ENCODE measurements at regions not wholly inside any gene's neighbourhood (a gene's known extent, or its start where the extent isn't known, plus 50 kb on each side); places are given as distances from the start of the nearest gene placed in this dataset.

DNA sequence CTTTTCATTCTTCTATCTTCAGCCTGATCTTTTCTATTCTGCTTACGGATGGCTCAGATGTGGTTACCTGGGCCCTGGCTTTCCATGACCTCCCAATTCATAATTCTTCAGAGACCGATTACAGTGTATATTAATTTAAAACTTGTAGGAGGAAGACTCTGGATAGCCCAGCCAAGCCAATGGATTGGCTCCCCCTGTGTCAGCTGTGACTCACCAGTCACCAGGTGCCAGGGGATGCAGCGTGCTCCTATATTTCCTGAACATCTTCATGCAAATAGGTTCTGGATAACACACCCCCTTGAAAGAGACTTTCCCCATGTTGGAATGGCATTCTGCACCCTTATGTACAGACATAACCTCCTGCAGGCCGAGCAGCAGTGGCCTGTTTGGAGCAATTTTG is 208.3 kb upstream of the WSCD1 start:
- H3K27ac Mint-ChIP-seq: no peak overlapping the region
- DNase-seq (no peak), ATAC-seq (ENCODE audit: low read depth in 2 of 2) (no peak)
- H3K9me3 Mint-ChIP-seq: no peaks in the 10 kb centered on the region
- no peaks in the 10 kb centered on the region for H3K4me1 Mint-ChIP-seq
- H3K27me3 Mint-ChIP-seq: peaks cover 0 to 27% (median 5%) of the 10 kb centered on the region in 3 donors
- no peak overlapping the region for H3K4me3 Mint-ChIP-seq
- no peaks in the 10 kb centered on the region for H3K36me3 Mint-ChIP-seq

DNA sequence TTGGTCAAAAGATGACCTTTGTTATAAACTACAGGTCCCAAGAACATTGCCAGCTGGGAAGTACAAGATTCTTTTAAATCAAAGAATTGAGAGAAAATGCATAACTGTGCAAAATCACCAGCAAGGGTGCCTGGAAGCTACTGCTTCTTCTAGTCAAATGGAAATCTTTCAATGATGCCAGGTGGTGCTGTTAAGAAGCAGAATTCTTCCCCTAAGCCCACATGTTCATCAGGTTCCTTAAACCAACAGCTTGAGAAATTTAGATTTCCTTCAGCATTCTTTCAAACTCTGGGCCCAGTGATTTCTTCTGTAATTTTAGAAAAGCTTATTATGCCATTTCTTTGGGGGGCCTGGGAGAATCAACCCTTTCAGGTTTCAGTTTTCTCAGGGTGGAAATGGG is 207.8 kb upstream of the WSCD1 start:
- Mint-ChIP-seq H3K4me1 (no peaks in the 10 kb centered on the region), H3K27ac (no peak overlapping the region)

DNA sequence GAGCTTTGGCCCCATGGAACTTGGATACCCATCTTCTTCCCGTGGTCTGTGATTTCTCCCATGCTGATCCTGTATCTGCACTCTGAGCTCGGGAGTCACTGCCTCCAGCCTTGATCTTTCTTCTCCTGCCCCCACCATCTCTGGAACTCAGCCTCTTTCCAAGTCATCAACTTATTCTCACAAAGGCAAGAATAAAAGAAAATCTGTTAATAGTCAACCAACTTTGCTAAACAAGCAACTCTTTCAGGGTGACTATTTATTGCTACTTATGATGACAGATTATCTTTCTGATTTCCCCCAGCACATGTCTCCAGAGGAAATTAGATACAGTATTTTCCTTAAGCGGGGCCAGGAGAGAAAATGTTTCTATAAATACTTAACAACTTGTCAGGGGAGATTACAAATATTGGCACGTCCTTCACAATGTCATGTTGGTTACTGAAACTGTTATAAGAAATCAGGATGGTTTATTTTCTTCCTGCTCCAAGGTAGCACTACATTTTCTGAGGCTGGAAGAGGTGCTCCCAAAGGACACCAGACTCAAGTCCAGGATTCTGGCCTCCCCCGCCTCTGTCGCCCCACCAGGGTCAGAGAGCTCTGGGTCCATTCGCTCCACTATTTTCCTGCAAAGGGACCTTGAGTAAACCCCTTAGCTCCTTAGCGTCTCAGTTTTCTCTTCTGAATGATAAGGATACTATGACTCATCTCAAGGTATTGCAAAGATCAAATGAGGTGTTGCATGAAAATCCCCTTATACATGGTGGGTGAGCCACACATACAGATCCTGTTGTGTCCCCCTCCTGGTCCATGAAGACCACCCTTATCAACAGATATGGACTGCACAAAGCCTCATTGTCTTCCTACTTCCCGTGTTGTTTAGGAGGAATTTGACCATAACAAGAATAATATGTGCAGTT is 205.2 kb upstream of the WSCD1 start:
- no peaks in the 10 kb centered on the region for H3K4me1 Mint-ChIP-seq
- no peak overlapping the region for H3K27ac Mint-ChIP-seq
- H3K4me3 Mint-ChIP-seq: no peak overlapping the region
- ATAC-seq (ENCODE audit: low read depth in 2 of 2) (no peak), DNase-seq (no peak)
- no peaks in the 10 kb centered on the region for H3K36me3 Mint-ChIP-seq
- H3K27me3 Mint-ChIP-seq: peaks cover 0 to 30% (median 5%) of the 10 kb centered on the region in 3 donors
- H3K9me3 Mint-ChIP-seq: no peaks in the 10 kb centered on the region

More for the DNA sequence above, 207.8 kb upstream of the WSCD1 start:
- DNase-seq: no peak
- H3K9me3 Mint-ChIP-seq: no peaks in the 10 kb centered on the region
- no peaks in the 10 kb centered on the region for H3K36me3 Mint-ChIP-seq
- no peak for ATAC-seq (ENCODE audit: low read depth in 2 of 2)
- H3K4me3 Mint-ChIP-seq: no peak overlapping the region
- H3K27me3 Mint-ChIP-seq: peaks cover 0 to 30% (median 5%) of the 10 kb centered on the region in 3 donors

DNA sequence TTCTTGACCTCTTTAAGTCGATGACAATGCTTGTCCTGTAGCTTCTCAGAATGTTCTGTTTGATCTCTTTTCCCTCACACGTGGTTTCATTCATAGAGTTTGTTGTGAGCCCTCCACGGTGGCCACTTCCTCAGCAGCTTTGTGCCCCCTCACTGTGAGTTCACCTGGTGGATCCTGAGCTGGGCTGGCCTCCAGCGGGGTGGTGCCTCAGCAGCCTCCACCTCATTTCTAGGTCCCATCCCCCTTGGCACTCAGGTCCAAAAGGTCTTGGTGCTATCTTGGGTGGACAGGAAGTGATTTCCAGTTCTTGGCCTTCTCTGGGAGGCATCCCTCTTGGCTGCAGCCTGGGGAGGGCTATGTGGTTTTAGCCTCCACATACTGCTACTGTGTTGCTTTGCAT is 203.2 kb upstream of the WSCD1 start:
- DNase-seq (no peak), ATAC-seq (ENCODE audit: low read depth in 2 of 2) (no peak)
- no peak overlapping the region for H3K27ac Mint-ChIP-seq
- H3K4me3 Mint-ChIP-seq: no peak overlapping the region
- H3K4me1 Mint-ChIP-seq: no peaks in the 10 kb centered on the region
- no peaks in the 10 kb centered on the region for H3K9me3 Mint-ChIP-seq
- H3K36me3 Mint-ChIP-seq: peaks cover 0 to 6% of the 10 kb centered on the region in 2 donors
- H3K27me3 Mint-ChIP-seq: peaks cover 8 to 28% (median 10%) of the 10 kb centered on the region in 3 donors

DNA sequence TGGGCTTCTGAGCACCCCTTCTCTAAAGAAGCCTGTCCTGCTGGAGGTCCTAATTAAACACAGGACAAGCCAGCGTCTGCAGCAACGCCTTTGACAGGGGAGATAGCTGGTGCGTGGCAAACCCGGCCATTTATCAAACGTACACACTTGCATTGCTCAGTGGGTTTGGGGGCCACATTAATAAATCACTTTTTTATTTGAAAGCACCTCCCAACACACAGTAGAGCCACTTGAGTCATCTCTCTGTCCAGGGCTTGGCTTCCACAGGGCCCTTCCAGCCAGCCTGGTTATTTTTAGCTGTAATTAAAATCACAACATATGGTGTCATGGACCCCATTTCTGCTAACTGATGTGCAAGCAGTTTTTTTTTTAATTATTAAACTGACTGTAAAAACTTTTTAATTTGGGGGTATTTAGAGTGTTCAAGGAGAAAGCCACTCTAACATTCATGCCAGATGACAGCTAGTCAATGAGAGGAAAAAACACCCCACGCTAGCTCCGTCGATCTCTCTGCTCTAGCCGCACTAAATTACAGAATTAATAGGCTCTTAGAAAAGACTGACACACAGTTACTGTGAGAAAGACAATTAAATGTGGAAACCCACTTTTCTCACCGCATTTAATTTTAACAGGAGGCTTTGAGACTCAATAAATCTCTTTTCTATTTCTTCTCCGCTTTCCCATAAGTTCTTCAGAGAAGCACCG is 201.0 kb upstream of the WSCD1 start:
- Mint-ChIP-seq H3K36me3 (peaks cover 0 to 6% of the 10 kb centered on the region in 2 donors), H3K4me1 (no peaks in the 10 kb centered on the region), H3K4me3 (no peak overlapping the region), H3K27me3 (peaks cover 14 to 26% (median 18%) of the 10 kb centered on the region in 3 donors), H3K27ac (no peak overlapping the region), H3K9me3 (peaks cover 0 to 2% (median 0%) of the 10 kb centered on the region in 7 donors)
- no peak for ATAC-seq (ENCODE audit: low read depth in 2 of 2)
- no peak for DNase-seq

DNA sequence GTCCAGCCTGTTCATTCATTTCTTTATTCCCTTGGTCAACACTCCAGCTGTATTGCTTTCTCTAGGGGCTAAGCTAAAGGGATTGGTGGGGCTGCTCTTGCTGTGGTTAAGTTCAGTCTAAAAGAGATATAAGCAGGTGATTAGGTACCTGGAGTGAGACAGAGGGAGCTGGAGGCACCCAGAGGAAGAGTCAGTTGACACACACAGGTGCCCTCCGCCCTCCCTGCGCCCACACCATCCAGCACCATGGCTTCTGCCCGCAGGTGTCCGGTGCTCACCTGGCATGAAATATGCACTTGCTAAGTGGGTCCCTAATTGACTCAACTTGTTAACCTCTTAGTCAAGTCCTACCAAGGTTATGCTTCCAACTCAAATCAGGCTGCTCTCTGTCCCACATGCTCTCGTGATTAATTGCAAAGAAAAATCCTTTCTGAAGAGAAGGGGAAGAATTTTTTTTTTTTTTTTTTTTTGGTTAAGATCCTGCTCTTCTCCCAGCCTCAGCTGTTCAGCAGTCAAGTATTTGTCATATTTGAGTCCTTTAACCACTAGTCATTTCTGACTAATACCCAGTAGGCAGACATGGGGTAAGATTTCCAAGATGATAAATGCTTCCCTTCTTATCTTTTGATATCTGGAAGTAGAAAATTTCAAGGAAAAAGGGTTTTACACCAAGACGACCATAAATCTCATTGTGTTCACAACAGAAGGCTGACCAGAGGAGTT is 199.8 kb upstream of the WSCD1 start:
- no peaks in the 10 kb centered on the region for H3K4me1 Mint-ChIP-seq
- peaks cover 13 to 36% (median 24%) of the 10 kb centered on the region in 3 donors for H3K27me3 Mint-ChIP-seq
- peaks cover 0 to 2% (median 0%) of the 10 kb centered on the region in 7 donors for H3K9me3 Mint-ChIP-seq
- DNase-seq: no peak
- H3K36me3 Mint-ChIP-seq: peaks cover 0 to 6% of the 10 kb centered on the region in 2 donors
- no peak overlapping the region for H3K27ac Mint-ChIP-seq
- ATAC-seq (ENCODE audit: low read depth in 2 of 2): no peak
- no peak overlapping the region for H3K4me3 Mint-ChIP-seq

DNA sequence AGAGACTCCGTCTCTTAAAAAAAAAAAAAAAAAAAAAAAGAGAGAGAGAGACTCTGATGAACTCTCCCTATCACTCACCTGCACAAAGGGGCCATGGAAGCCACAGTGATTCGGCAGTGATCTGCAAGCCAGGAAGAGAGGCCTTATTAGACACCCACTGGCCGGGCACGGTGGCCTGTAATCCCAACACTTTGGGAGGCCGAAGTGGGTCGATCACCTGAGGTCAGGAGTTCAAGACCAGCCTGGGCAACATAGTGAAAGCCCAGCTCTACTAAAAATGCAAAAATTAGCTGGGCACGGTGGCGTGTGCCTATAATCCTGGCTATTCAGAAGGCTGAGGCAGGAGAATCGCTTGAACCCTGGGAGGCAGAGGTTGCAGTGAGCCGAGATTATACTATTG is 198.5 kb upstream of the WSCD1 start:
- peaks cover 0 to 2% (median 0%) of the 10 kb centered on the region in 7 donors for H3K9me3 Mint-ChIP-seq
- H3K27me3 Mint-ChIP-seq: peaks cover 13 to 39% (median 31%) of the 10 kb centered on the region in 3 donors
- H3K4me1 Mint-ChIP-seq: no peaks in the 10 kb centered on the region
- H3K27ac Mint-ChIP-seq: no peak overlapping the region
- no peak for DNase-seq
- H3K4me3 Mint-ChIP-seq: no peak overlapping the region
- ATAC-seq (ENCODE audit: low read depth in 2 of 2): no peak
- peaks cover 0 to 6% of the 10 kb centered on the region in 2 donors for H3K36me3 Mint-ChIP-seq

DNA sequence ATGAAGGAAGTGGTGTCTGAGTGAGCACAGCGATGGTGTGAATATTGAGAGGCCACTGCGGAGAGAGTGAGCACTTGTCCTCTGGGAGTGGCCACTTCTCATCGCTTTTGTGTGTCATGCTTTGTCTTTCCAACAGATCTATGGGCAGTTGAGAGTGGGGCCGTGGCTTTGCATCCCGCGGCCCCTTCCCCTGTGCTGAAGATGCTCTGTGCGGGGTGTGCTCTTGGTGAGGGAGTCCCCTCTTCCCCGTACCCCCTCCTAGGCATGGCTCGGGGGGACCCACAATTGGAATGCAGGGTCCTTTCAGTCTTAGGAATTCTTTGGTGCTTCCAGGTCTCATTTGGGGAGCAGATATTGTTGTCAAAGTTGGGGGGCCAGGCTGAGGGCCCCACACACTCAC is 197.3 kb upstream of the WSCD1 start:
- Mint-ChIP-seq H3K27me3 (peaks cover 19 to 45% (median 39%) of the 10 kb centered on the region in 3 donors), H3K4me1 (no peaks in the 10 kb centered on the region), H3K9me3 (peaks cover 0 to 2% (median 0%) of the 10 kb centered on the region in 7 donors), H3K36me3 (peaks cover 0 to 6% of the 10 kb centered on the region in 2 donors), H3K4me3 (no peak overlapping the region), H3K27ac (no peak overlapping the region)
- no peak for DNase-seq
- no peak for ATAC-seq (ENCODE audit: low read depth in 2 of 2)

DNA sequence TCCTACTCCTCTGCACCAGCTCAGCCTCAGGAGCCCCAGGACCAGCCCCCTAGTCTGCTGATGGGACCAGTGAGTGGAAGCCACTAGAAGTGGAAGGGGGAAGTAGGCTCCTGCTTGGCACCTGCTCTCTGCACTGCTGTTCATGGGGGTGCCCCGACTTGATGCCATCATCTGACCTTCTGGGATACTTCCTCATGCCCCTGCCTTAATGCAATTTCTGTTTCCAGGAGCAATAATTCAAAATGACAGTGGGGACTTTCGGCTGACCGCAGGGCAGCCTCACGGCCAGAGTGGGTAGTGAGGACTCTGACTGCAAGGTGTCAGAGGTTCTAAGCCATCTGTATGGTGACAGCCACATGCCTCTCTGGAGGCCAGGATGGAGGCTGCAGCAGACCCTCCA is 196.4 kb upstream of the WSCD1 start:
- H3K27ac Mint-ChIP-seq: peak overlapping the region in 1 of 6 donors; percentile 21
- no peaks in the 10 kb centered on the region for H3K4me1 Mint-ChIP-seq
- H3K9me3 Mint-ChIP-seq: peaks cover 0 to 2% (median 0%) of the 10 kb centered on the region in 7 donors
- peak overlapping the region in 2 of 8 donors; percentile 26 to 38 for H3K4me3 Mint-ChIP-seq
- DNase-seq (no peak), ATAC-seq (ENCODE audit: low read depth in 2 of 2) (no peak)
- peaks cover 0 to 6% of the 10 kb centered on the region in 2 donors for H3K36me3 Mint-ChIP-seq
- peaks cover 25 to 46% (median 39%) of the 10 kb centered on the region in 3 donors for H3K27me3 Mint-ChIP-seq

DNA sequence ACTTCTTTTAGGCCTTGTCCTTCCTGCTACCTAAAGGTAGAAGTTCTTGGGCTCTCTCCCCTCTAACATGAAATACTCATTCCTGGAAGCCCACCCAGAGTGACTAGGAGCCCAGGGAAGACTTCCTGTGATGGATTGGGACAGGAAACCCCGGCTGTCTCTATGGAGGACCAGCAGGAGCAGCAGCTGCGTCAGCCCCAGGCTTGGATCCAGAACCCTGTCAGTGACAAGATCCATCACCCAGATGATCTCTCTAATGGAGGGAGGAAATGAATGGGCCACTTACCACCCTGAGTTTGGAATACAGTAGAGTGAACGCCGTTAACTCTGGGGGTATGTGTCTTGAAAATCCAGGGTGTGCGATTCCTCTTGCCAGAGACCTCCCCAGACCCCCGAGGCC is 195.7 kb upstream of the WSCD1 start:
- Mint-ChIP-seq H3K36me3 (peaks cover 0 to 6% of the 10 kb centered on the region in 2 donors), H3K27me3 (peaks cover 26 to 46% (median 39%) of the 10 kb centered on the region in 3 donors), H3K4me1 (no peaks in the 10 kb centered on the region), H3K9me3 (peaks cover 0 to 2% (median 0%) of the 10 kb centered on the region in 7 donors), H3K4me3 (no peak overlapping the region), H3K27ac (no peak overlapping the region)
- no peak for DNase-seq
- no peak for ATAC-seq (ENCODE audit: low read depth in 2 of 2)

DNA sequence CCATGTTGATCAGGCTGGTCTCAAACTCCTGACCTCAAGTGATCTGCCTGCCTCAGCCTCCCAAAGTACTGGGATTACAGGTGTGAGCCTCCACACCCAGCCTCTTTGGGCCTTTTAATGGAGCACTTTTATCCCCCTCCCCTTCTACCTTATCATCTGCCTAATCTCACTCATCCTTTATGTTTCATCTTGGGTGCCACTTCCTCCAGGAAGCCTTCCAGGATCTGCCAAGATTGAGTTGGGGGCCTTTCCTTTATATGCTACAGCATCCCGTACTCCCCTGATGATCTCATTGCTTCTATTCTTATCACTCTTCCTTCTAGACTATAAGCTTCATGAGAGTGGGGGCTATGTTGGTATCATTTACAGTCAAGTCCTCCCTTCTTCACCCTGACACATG is 192.8 kb upstream of the WSCD1 start:
- ATAC-seq (ENCODE audit: low read depth in 2 of 2) (no peak), DNase-seq (no peak)
- no peak overlapping the region for H3K27ac Mint-ChIP-seq
- no peak overlapping the region for H3K4me3 Mint-ChIP-seq
- H3K36me3 Mint-ChIP-seq: no peaks in the 10 kb centered on the region
- no peaks in the 10 kb centered on the region for H3K4me1 Mint-ChIP-seq
- peaks cover 24 to 39% (median 39%) of the 10 kb centered on the region in 3 donors for H3K27me3 Mint-ChIP-seq
- peaks cover 0 to 2% (median 0%) of the 10 kb centered on the region in 7 donors for H3K9me3 Mint-ChIP-seq

DNA sequence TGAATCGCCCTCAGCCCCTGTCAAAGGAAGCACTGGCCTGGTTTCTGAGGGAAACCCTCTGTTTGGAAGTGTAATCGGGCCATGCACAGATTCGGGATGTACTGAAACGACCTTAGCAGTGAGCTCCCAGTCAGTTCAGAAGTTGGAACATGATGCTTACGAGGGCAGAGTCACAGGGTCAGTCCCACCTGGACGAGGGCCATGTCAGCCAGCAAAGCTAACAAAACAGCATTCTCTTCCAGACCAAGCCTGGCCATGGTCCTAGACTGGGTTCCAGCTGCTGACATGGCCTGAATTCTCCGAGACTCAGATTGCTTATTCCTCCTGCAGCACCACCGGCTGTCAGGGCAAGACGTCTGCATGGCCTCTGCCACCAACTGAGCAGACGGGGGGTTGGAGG is 192.2 kb upstream of the WSCD1 start:
- H3K4me3 Mint-ChIP-seq: no peak overlapping the region
- DNase-seq (no peak), ATAC-seq (ENCODE audit: low read depth in 2 of 2) (no peak)
- no peaks in the 10 kb centered on the region for H3K4me1 Mint-ChIP-seq
- no peaks in the 10 kb centered on the region for H3K36me3 Mint-ChIP-seq
- H3K27me3 Mint-ChIP-seq: peaks cover 25 to 35% (median 35%) of the 10 kb centered on the region in 3 donors
- H3K27ac Mint-ChIP-seq: no peak overlapping the region
- no peaks in the 10 kb centered on the region for H3K9me3 Mint-ChIP-seq

DNA sequence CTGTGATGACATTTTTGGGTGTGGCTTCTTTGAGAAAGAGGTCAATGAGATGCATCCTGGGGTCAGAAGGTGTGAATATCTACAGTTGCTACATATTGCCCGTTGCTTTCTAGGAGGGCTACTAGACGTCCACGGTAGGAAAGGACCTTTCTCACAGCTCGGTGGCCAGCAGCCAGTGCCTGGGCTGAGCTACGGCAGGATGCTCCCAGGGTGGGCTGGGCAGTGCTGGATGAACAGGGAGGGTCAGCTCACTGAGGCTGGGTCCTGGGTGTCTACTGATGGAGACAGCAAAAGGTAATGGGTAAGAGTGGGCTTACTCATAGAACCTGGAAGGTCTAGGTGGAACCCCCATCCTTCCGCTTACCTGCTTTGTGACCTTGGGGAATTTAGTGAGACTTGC is 188.3 kb upstream of the WSCD1 start:
- no peak overlapping the region for H3K4me3 Mint-ChIP-seq
- no peak overlapping the region for H3K27ac Mint-ChIP-seq
- H3K9me3 Mint-ChIP-seq: peaks cover 0 to 5% (median 0%) of the 10 kb centered on the region in 7 donors
- peaks cover 21 to 36% (median 25%) of the 10 kb centered on the region in 3 donors for H3K27me3 Mint-ChIP-seq
- H3K4me1 Mint-ChIP-seq: no peaks in the 10 kb centered on the region
- ATAC-seq (ENCODE audit: low read depth in 2 of 2) (no peak), DNase-seq (no peak)
- no peaks in the 10 kb centered on the region for H3K36me3 Mint-ChIP-seq

Data from naive B cell (primary cell).